ENCODE measurements at regions not wholly inside any gene's neighbourhood (a gene's known extent, or its start where the extent isn't known, plus 50 kb on each side); places are given as distances from the start of the nearest gene placed in this dataset.
"Not testable (repeated sequence)": the region's sequence is repeated elsewhere in the genome, so short reads cannot be mapped to it uniquely, and the experiment has no call there.

GRCh38 chr6:71810880-71811279 lies 75.5 kb upstream of the RIMS1 start:
- Mint-ChIP-seq H3K9me3 (peaks cover 9 to 14% of the 10 kb centered on the region in 2 donors), H3K36me3 (ENCODE audit: insufficient read depth in 2 of 2) (peaks cover 0 to 6% of the 10 kb centered on the region in 2 donors), H3K27me3 (ENCODE audit: low read depth) (no peaks in the 10 kb centered on the region), H3K4me1 (ENCODE audit: low read depth) (no peaks in the 10 kb centered on the region), H3K4me3 (no peak overlapping the region), H3K27ac (no peak overlapping the region)
- no peak for DNase-seq
- ATAC-seq (replicated peaks in 1 of 2) = no peak

GRCh38 chr6:71822625-71823024 lies 63.7 kb upstream of the RIMS1 start:
- H3K27me3 Mint-ChIP-seq (ENCODE audit: low read depth) = no peaks in the 10 kb centered on the region
- no peaks in the 10 kb centered on the region for H3K4me1 Mint-ChIP-seq (ENCODE audit: low read depth)
- DNase-seq (no peak), ATAC-seq (replicated peaks in 1 of 2) (no peak)
- no peak overlapping the region for H3K4me3 Mint-ChIP-seq
- no peaks in the 10 kb centered on the region for H3K36me3 Mint-ChIP-seq (ENCODE audit: insufficient read depth in 2 of 2)
- H3K27ac Mint-ChIP-seq = no peak overlapping the region
- H3K9me3 Mint-ChIP-seq = peaks cover 6 to 10% of the 10 kb centered on the region in 2 donors

- not testable (repeated sequence) for H3K36me3 Mint-ChIP-seq (ENCODE audit: insufficient read depth in 2 of 2); H3K4me3 Mint-ChIP-seq; H3K27me3 Mint-ChIP-seq (ENCODE audit: low read depth); H3K27ac Mint-ChIP-seq; DNase-seq; H3K4me1 Mint-ChIP-seq (ENCODE audit: low read depth); ATAC-seq (replicated peaks in 1 of 2)
- peaks cover 5 to 11% of the 10 kb centered on the region in 2 donors for H3K9me3 Mint-ChIP-seq
Measured at GRCh38 chr6:71832110-71832764, 54.1 kb upstream of the RIMS1 start.
